GM23248 (cell line): ENCODE measurements at regions not wholly inside any gene's neighbourhood (a gene's known extent, or its start where the extent isn't known, plus 50 kb on each side); places are given as distances from the start of the nearest gene placed in this dataset.
A peak's percentile ranks its signal among the peaks of the same experiment; 100 is the strongest.

Experiments
- DNase-seq: peaks from one replicate; pipeline ENCODE4 v3.0.0-alpha.2; 2015
- H2AFZ ChIP-seq: fragments of 200-600 bp; sonication (generic); 2 replicates; pipeline ENCODE4 v1.6.1; 2016; ENCODE audit warnings: antibody characterized with exemption
- H3F3A ChIP-seq: fragments of 200-600 bp; sonication (generic); 2 replicates; pipeline ENCODE4 v1.6.1; 2016; ENCODE audit warnings: mild to moderate bottlenecking, antibody characterized with exemption, mixed run types; ENCODE audit not compliant: insufficient read depth
- H3K27ac ChIP-seq: fragments of 200-600 bp; sonication (generic); 2 replicates; pipeline ENCODE4 v1.5.1; 2016; ENCODE audit warnings: mild to moderate bottlenecking
- H3K27me3 ChIP-seq: fragments of 200-600 bp; sonication (generic); replicated peaks from 2 replicates; pipeline ENCODE4 v1.6.1; 2016; ENCODE audit warnings: mild to moderate bottlenecking; ENCODE audit not compliant: insufficient read depth
- H3K36me3 ChIP-seq: fragments of 200-600 bp; sonication (generic); 2 replicates; pipeline ENCODE4 v1.6.1; 2016; ENCODE audit warnings: low read depth, mild to moderate bottlenecking
- H3K4me1 ChIP-seq: fragments of 200-600 bp; sonication (generic); 2 replicates; pipeline ENCODE4 v1.6.1; 2016; ENCODE audit warnings: mild to moderate bottlenecking; ENCODE audit not compliant: insufficient read depth
- H3K4me2 ChIP-seq: fragments of 200-600 bp; sonication (generic); one replicate; pipeline ENCODE4 v1.6.1; 2016; ENCODE audit warnings: mild to moderate bottlenecking; ENCODE audit not compliant: unreplicated experiment
- H3K4me3 ChIP-seq: fragments of 200-600 bp; sonication (generic); 2 replicates; pipeline ENCODE4 v1.5.1; 2016; ENCODE audit warnings: mild to moderate bottlenecking
- H3K79me2 ChIP-seq: fragments of 200-600 bp; sonication (generic); 2 replicates; pipeline ENCODE4 v1.6.1; 2016; ENCODE audit warnings: mild to moderate bottlenecking; ENCODE audit not compliant: insufficient read depth
- H3K9ac ChIP-seq: fragments of 200-600 bp; sonication (generic); 2 replicates; pipeline ENCODE4 v1.6.1; 2016; ENCODE audit warnings: mild to moderate bottlenecking
- H3K9me2 ChIP-seq: fragments of 200-600 bp; sonication (generic); 2 replicates; pipeline ENCODE4 v1.6.1; 2016; ENCODE audit warnings: mixed run types, mild to moderate bottlenecking, moderate library complexity; ENCODE audit not compliant: insufficient read depth
- H3K9me3 ChIP-seq: fragments of 200-600 bp; sonication (generic); one replicate; pipeline ENCODE4 v1.6.1; 2017; ENCODE audit warnings: low read depth
- H4K20me1 ChIP-seq: fragments of 200-600 bp; sonication (generic); 2 replicates; pipeline ENCODE4 v1.6.0; 2016; ENCODE audit not compliant: insufficient read depth
- EZH2 ChIP-seq: fragments of 200-600 bp; sonication (generic); IDR thresholded peaks from 2 replicates; pipeline ENCODE4 v1.6.1; 2018; ENCODE audit warnings: antibody characterized with exemption, mild to moderate bottlenecking; ENCODE audit not compliant: insufficient read depth, poor library complexity, severe bottlenecking
- EZH2phosphoT487 ChIP-seq: fragments of 200-600 bp; sonication (generic); IDR thresholded peaks from 2 replicates; pipeline ENCODE4 v1.6.1; 2018; ENCODE audit warnings: antibody characterized with exemption, moderate library complexity, mild to moderate bottlenecking, low read depth; ENCODE audit not compliant: insufficient read depth
- in situ Hi-C: fragments of 300-500 bp; cut with MboI; formaldehyde crosslinking; loops from 2 replicates; pipeline ENCODE4 v1.15.0; 2020

GRCh38 chr14:52380294-52380693 lies 66.2 kb downstream of the PTGER2 start:
- H3K27ac ChIP-seq, result peak overlapping the region; percentile 14
- peak; percentile 81 for DNase-seq
- no peaks in the 10 kb centered on the region for H4K20me1 ChIP-seq
- peaks cover 16% of the 10 kb centered on the region for H3K4me1 ChIP-seq
- in situ Hi-C loops, result no loop called here
- no peak for TF ChIP-seq EZH2
- no peak for TF ChIP-seq EZH2phosphoT487
- H3K9me3 ChIP-seq, result no peaks in the 10 kb centered on the region
- no peaks in the 10 kb centered on the region for H3K79me2 ChIP-seq
- H3K9ac ChIP-seq, result no peak overlapping the region
- H3F3A ChIP-seq, result peaks cover 19% of the 10 kb centered on the region; the same call in 1 of the 2 replicates
- no peak overlapping the region for H2AFZ ChIP-seq
- no peak overlapping the region for H3K4me3 ChIP-seq
- no peaks in the 10 kb centered on the region for H3K27me3 ChIP-seq
- no peaks in the 10 kb centered on the region for H3K9me2 ChIP-seq
- H3K36me3 ChIP-seq, result no peaks in the 10 kb centered on the region
- peak overlapping the region; percentile 3 for H3K4me2 ChIP-seq
